ENCODE measurements at regions not wholly inside any gene's neighbourhood (a gene's known extent, or its start where the extent isn't known, plus 50 kb on each side); places are given as distances from the start of the nearest gene placed in this dataset.

DNA sequence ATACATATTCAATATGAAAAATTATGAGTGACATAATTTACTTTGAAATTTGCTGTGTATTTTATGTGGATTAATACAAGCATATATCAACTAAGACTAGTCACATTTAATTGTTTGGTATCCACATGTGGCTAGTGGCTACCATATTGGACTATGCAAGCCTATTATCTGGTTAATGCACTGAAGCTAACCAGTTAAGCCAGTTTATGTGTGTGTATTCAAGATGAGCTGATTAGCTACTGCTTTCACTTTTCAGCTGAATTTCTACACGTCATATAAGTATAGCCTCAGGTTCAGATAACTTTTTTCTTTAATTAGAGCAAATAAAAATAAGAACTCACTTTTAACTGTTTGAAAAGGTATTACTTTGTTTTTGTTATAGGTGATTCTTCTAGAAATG lies 903.7 kb downstream of the TFAP2A start:
- TF ChIP-seq, protein P1, sequence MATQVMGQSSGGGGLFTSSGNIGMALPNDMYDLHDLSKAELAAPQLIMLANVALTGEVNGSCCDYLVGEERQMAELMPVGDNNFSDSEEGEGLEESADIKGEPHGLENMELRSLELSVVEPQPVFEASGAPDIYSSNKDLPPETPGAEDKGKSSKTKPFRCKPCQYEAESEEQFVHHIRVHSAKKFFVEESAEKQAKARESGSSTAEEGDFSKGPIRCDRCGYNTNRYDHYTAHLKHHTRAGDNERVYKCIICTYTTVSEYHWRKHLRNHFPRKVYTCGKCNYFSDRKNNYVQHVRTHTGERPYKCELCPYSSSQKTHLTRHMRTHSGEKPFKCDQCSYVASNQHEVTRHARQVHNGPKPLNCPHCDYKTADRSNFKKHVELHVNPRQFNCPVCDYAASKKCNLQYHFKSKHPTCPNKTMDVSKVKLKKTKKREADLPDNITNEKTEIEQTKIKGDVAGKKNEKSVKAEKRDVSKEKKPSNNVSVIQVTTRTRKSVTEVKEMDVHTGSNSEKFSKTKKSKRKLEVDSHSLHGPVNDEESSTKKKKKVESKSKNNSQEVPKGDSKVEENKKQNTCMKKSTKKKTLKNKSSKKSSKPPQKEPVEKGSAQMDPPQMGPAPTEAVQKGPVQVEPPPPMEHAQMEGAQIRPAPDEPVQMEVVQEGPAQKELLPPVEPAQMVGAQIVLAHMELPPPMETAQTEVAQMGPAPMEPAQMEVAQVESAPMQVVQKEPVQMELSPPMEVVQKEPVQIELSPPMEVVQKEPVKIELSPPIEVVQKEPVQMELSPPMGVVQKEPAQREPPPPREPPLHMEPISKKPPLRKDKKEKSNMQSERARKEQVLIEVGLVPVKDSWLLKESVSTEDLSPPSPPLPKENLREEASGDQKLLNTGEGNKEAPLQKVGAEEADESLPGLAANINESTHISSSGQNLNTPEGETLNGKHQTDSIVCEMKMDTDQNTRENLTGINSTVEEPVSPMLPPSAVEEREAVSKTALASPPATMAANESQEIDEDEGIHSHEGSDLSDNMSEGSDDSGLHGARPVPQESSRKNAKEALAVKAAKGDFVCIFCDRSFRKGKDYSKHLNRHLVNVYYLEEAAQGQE (IDR thresholded peaks at IDR 0.05; ENCODE audit: low read depth) = no peak
- TF ChIP-seq CREB1 (IDR thresholded peaks at IDR 0.05; ENCODE audit: low read depth) = no peak
- no peak for TF ChIP-seq FOXM1 (IDR thresholded peaks at IDR 0.05; ENCODE audit: borderline replicate concordance, low read depth)
- TF ChIP-seq, protein P2, sequence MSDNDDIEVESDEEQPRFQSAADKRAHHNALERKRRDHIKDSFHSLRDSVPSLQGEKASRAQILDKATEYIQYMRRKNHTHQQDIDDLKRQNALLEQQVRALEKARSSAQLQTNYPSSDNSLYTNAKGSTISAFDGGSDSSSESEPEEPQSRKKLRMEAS (IDR thresholded peaks at IDR 0.05) = no peak
- TF ChIP-seq TAF1 (IDR thresholded peaks at IDR 0.05; ENCODE audit: low read depth) = no peak
- TF ChIP-seq EP300 (IDR thresholded peaks at IDR 0.05; ENCODE audit: borderline replicate concordance) = no peak
- TF ChIP-seq EGR1 (IDR thresholded peaks at IDR 0.05) = no peak
- TF ChIP-seq, protein P3, sequence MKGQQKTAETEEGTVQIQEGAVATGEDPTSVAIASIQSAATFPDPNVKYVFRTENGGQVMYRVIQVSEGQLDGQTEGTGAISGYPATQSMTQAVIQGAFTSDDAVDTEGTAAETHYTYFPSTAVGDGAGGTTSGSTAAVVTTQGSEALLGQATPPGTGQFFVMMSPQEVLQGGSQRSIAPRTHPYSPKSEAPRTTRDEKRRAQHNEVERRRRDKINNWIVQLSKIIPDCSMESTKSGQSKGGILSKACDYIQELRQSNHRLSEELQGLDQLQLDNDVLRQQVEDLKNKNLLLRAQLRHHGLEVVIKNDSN (IDR thresholded peaks at IDR 0.05) = no peak

Data from Ishikawa (cell line).